NCI-H2196 (cell line): ENCODE measurements at regions not wholly inside any gene's neighbourhood (a gene's known extent, or its start where the extent isn't known, plus 50 kb on each side); places are given as distances from the start of the nearest gene placed in this dataset.

Experiments
- DNase-seq: peaks from one replicate; lab custom pipeline; 2025; ENCODE audit not compliant: unreplicated experiment; lab: John Stamatoyannopoulos, UW

DNA sequence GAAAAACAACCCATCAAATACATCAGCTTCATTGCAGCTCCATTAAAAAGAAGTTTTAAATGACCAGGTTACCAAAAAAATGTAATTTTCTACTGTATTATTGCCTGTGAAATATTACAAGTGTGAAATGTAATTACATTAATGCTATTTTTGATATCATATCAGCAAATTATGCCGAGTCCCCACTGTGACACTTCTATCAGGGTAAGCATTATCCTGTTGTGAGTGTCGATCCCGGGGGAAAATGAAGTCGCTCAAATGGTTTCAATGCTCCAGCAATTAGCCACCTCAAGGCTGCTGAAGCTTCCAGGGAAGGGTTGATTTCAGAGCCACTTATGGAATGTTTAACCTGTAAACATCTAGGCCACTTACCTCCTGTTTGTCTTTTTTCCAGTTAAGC is 70.4 kb downstream of the RCN1 start:
- no peak for DNase-seq

DNA sequence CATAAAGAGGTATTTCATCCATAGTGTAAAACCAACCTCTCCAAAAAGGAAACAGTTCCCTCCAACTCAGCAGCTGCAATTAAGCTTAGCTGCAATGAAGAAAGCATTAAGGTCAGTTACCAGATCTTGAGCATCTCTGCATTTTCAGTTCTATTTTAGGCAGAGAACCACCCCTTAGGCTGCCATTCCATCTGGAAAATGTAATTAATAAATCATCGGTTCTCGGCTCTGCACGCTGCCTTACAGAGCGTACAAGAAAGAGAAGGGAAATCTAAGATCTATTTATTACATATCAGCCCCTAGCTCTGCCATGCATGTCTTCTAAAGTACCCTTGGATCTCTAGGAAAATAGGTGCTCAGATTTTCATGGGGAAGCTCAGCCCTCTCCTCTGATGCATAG is 71.5 kb downstream of the RCN1 start:
- no peak for DNase-seq

DNA sequence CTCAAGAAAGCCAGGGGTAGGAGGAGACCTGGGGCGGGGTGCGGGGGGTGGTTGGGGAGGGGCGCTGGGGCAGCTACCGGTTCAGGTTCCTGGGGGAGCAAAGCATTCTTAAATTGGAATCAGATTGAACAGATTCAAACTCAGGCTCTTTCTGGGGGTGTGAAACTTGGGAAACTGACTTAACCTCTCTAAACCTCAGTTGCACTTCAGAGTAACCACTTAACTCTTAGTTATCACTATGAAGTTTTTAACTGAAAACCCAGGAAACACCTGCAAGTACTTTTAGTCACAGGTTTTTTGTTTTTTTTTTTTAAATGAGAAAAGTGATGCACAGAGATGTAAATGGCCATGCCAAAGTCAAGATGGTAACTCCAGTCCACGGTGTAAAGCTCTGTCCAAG is 72.0 kb downstream of the RCN1 start:
- no peak for DNase-seq

DNA sequence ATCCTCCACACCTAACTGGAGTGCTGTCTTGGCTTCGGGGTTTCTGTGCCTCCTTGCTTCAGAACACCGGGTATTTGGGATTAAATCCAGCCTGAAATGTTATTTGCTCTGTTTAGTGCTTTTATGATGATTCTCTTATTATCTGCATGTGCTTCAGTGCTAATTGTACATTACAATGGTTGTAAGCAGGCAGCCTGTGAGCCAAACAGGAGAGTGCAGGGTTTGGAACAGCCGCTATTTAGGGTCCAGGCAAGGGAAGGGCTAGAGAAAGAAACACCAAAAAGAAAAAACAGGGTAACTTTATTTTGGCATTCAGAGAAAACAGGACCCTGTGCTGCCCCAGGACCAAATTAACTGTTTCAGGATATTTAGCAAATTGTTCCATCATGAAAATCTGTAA is 72.7 kb downstream of the RCN1 start:
- no peak for DNase-seq

DNA sequence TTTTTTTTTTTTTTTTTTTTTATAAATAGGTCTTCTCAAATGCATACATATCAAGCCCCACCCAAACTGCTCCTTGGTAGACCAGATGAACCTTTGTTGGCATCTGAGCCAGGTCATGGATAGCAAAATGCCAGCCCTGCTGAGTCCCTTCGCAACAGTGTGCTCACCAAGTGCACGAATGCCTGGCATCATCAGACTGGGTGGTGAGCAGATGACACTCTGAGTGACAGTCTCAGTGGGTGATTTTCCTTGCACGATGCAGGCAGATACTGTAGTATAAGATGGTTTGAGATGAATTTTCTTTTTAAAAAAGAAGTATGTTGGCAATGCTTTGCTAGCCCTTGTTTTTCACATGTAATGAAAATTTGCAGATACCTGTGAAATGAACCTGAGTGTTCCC is 74.0 kb downstream of the RCN1 start:
- DNase-seq, result no peak

DNA sequence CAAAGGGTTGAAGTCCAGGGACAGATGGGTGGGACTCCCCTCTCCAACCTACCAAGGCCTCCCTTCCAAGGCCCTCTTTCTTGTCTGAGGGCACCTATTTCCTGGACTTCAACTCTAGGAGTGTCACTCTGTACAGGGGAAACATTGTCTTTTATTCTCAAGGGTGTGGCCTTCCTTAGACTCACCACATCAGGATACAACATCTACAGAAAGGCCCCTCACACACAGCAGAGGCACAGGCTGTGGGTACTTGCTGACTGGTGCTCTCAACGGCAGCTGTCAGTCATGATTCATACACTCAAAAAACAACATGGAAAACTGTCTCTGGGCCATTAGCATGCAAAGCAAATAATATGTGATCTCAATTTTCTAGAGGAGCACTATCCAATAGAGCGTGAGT is 78.0 kb downstream of the RCN1 start:
- DNase-seq, result no peak

DNA sequence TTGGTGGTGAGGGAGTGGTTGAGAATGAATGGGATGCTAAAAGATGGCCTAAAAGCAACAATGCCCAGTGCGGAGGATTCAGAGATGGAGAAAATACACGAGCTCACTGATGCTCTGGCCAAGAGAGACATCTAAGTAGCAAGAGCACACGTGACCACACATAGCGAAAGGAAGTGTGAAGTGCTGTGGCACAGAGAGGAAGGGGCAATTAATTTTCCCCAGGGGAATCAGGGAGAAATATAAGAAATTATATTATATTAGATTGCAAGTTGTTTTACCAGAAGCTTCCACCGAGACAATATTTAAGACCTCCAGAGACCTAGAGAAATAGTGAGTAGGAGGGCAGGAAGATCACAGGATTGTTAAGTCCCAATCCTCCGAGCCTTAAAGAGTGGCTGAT is 80.6 kb downstream of the RCN1 start:
- no peak for DNase-seq

DNA sequence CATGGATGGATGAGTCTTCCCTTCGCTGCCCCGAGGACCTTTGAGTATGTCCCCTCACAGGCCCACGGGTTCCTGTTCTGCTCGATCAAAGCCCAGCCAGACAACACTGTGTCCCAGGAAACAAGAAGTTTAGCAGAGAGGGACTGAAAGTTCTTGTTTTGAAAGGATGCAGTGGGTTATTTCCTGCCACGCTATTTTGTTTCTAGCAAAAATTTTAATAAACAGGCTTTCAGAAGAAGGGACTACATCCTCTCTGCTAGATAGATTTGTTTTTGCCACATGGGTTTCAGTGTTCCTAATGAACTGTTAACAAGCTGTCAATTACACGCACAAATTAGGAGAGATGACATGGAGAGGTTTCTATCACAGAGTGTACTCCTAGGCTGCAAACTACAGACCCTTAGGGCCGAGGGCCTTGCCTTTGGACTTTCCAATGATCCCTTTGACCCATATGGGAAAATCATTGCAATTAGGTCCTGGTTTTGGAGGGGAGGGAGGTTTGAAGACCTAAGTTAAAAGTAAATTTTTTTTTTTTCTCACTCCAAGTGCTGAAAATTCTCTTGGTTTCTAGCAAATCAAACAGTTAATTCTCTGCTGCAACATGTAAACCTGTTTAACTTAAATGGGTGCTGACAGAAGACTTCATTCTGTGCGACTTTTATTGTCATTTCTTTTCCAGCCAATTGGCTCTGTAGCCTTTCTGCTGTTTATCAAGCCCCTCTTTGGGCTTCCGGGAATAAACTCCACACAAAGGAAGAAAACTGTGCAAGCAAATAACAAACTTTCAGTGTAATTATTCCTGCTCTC is 81.4 kb downstream of the RCN1 start:
- no peak for DNase-seq

DNA sequence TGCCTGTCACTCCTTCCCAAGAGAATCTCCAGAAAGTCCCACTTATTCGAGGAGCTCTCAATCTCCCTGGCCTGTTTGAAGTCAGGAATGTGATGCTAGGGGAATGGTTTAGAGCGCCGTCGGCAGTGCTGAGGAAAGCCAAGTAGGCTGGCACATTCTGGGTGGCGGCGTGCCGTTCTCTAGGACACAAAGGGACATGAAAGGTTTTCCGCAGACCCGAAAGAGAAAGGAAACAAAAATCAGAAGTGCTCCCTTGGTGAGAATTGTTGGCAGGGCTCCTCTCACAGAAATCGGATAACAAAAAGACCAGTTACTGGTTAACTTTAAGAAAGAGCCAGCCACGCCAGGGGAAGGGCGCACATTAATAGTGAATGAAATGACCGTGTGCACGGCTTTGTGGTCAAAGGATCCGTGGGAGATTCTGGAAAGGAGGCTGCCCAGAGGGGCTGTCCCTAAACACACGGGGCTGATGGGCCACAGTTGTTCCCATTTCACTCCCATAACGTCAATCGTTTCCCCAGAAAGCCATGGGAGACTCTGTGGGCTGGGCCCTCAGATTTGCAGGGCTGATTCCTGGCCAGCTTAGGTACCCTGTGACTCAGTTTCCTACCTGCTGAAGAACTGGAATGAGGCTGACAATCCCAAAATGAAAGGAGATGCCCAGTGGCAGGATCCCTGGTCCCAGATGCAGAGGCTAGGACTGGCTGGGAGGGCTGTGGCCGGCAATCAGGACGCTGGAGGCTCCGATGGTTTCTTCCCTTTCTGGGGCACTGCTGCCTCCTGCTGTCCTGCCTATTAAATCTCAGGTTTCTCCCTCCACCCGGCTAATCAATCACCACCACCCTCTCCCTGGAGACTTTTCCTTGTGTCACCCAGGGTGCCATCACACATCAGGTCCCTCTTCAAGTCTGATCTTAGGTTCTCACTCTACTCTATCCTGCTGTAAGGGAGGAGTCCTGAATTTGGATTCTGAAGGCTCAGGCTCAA is 82.3 kb downstream of the RCN1 start:
- DNase-seq, result peak; percentile 7

DNA sequence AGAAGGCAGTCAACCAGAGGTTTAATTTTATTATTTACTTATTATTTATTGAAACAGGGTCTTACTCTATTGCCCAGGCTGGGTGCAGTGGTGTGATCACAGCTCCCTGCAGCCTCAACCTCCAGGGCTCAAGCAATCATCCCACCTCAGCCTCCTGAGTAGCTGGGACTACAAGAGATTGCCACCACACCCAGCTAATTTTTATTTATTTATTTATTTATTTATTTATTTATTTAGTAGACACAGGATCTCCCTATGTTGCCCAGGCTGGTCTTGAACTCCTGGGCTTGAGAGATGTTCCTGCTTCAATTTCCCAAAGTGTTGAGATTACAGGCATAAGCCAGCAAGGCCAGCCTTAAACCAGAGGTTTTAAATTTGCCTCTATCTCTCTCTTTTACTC is 83.1 kb downstream of the RCN1 start:
- DNase-seq, result no peak

DNA sequence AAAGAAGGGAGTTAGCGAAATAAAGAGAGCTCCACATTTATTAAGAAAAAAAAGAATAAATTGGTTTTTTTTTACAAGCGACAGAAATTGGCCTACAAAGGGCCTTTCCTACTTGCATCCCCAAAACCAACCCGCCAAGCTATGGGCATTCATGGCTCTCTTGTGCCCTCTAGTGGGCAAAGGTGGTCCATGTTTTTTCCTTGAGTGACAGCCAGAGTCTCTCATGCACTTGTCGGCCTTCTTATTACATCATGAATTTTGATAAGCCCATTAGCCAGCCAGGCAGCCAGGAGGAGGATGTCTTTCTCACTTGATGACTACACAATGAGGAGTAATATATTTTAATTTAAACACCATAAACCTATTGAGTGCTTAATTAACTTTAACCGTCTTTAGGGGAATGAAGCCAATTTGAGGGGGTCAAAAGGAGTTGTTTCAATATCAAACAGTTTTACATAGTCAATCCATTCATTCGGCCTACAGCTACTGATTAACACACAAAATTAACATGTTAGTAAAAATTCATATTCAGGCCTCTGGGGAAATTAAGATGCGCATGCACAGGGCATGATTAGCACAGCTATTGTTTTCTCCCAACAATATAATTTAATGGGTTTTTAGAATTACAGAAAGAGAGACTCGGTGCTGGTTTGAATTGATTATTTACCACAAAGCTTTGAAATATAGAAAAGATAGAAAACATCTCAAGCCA is 85.5 kb downstream of the RCN1 start:
- peak; percentile 73 for DNase-seq

DNA sequence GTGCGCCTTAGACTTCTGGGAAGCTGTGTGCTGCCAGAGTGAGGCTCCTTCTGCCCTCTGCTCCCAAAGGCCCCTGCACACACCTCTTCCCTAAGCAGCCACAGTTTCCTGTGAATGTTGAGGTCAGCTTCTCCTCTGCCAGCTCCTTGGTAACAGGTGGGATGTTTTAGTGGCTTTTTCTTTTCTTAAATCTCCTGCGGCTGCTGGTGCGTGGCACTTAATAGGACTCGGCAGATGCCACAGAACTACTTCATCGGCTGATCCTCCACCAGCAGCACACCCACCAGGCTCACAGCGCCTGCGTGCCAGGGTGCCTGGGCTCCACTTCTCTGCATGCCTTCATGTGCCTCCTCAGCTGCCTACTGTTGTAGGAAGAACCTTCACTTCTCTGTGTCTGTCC is 87.8 kb downstream of the RCN1 start:
- no peak for DNase-seq

DNA sequence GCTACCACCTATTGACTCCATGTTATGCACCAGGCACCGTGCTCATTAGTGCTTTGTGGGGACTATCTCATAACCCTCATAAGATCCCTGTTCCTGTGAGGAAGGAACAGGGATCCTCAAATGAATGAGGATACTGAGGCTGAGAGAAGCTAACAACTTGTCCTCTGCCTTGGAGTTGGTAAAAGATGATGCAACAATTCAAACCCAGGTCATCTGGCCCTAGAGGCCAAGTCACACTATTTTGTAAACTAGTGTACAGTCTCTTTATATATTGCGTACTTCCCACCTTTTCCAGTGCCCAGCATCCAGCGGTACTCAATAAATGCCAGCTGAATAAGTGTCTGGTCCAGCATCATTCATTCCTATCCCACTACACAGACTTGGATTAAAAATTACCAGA is 92.6 kb downstream of the RCN1 start:
- no peak for DNase-seq

DNA sequence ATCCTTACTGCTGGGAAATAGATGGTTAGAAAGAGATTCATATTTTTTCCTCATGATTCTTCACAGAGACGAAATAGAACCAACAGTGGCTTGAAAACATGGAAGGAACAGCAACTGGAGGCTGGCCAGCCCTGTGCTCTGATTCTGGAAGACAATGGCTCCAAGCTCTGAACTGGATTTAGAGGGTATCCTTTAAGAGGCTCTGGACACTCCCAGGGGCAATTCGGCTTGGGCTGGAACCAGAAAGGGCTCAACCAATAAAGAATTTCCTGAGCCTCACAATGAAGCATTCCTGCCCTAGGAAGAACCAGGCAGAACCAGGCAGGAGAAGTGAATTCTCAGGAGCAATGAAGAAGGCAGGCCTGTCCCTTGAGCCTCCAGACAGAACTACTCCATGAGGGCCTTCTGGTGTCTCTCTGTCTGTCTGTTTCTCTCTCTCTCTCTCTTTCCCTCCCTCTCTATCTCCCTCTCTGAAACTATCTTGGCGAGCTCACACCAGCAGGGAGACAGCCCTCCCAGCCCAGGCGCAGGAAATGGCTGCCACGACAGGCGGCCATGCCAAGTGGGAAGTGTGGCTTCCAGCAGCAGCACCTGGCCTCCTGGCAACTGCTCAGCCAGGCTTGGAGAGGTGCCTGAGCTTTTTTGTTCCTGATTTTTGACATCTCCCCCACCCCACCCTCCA is 93.3 kb downstream of the RCN1 start:
- no peak for DNase-seq

DNA sequence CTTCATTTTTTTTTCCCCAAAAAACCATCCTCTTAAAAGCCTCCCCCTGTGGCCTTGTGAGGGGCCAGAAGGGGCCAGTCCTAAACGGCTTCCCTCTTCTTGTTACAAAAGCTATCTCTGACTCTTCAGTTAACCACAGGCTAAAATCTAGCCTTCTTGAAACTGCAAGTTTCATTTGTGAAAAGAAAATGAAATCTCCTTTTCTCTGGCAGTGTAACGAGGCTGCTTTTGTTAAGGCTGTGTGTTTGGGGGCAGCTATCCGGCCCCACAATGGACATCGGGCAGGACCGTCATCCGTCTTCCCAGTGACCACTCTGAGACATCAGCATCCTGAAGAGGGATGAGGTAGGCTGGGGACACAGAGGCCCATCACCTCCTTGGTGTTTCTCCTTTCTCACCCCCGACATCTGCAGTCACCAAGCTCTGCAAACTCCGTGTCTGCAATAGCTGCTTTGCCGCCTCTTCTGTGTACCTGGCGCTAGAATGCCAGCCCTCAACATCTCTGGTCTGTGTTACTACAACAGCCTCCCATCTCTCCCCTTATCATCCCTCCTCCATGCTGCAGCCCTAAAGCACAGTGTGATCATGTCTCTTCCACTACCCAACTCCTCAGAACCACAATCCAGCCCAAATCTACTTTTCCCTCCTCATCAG is 94.0 kb downstream of the RCN1 start:
- DNase-seq, result no peak

DNA sequence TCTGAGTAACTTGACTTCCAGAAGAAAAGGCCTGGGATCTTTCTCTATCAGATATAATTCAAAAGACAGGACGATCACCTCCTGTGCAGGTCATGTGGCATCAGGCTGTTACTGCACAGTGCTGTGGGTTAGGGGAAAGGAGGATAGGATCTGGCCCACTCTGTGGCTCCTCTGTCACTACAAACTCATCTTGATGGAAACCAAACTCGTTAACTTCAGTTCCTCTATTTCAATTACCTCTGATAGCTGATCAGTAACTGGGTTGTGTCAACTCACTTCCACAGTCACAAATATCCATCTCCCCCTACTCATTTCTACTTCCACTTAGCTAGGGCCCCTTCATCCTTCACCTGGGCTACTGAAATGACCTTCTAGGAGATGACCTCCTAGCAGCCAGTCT is 95.2 kb downstream of the RCN1 start:
- DNase-seq, result no peak

DNA sequence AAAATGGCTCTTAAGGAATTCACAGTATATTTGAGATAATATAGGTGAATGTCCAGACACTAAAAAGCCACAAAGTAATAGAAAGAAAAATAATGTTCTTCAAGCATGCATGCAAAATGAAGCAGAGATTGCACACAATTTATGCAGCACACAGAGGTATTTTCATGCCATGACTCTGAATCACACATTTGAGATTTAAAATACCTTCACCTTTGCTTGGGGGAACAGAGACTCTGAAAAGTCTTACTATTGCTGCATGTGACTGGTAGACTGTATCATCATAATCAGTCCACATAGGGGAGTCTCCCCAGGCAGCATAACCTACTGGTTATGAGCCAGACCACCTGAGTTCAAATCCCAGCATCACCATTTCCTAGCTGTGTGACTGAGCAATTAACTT is 96.2 kb downstream of the RCN1 start:
- no peak for DNase-seq

DNA sequence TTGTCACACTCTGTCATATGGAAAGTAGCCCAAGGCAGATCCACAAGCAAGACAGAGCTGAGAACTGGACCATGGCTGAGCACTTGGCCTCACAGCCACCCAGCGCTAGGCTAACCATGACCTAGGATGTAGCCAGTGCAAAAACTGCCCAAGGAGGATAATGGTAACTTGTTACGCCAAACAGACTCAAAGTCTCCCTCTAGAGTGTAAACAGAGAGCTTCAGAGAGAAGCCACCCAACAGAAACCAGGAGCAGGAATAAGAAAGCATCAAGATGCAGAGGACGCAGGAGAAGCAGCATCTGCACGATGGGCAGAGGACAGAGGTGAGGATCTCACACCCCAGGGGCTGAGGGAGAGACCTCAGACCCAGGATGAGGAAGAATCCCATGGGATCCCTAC is 97.9 kb downstream of the RCN1 start:
- no peak for DNase-seq

DNA sequence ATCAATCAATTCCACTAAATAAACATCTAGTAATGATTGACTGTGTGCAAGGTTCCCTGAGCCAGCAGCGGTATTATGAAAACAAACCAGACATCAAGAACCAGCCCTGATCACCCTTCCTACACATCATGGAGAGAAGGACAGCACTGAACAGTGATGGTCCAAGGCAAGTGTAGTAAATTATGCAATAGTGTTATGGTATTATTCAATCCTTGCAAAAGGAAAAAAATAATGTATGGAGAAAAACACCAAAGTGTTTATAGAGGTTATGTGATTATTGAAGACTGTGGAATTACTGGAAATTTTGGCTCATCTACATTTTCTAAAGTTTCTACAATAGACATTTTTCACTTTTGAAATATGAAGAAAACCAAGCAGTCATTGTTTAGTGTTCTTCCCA is 105.3 kb downstream of the RCN1 start:
- DNase-seq, result no peak

DNA sequence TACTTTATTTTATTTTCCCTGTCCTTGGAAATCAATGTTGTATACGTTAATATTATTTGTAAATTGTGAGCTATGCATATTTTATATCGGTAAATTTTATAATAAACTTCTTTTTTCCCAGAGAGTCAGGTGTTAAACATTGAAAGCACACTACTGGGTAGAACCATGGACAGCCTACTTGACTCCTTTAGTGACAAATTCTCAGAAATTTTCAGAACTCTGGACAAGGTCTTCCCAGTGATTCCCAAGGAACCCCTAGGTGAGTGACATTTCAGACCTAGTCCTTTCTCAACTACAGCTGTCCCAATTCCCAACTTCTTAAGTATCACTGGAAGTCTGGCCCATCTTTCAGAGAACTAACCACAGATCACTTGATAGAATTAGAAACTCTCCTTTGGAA is 107.2 kb downstream of the RCN1 start:
- DNase-seq, result no peak
